GM21619 (cell line): ENCODE measurements at regions not wholly inside any gene's neighbourhood (a gene's known extent, or its start where the extent isn't known, plus 50 kb on each side); places are given as distances from the start of the nearest gene placed in this dataset.

Experiments
- ATAC-seq: cut with Tn5 transposase; IDR thresholded peaks from one replicate; pipeline ENCODE4 v1.9.1; 2021; ENCODE audit not compliant: unreplicated experiment

DNA sequence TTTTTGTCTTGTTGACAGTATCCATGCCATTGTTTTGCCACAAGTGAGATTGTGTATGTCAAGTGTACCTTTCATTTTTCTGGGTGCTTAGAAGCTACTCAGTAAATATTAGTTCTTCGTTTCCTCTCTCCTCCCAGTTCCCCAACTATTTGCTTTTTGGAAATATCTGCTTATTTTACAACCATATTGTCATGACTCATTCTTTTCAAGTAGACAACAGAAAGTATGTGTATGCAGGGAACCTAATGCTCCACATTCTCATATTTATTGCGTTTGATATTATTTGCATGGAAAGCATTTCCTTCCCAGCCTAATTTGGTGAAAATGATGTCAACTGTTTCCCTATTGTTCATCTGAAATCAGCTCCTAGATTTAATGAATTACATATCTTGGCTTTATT, 483.7 kb upstream of the RIOK2 start:
- no peak for ATAC-seq

DNA sequence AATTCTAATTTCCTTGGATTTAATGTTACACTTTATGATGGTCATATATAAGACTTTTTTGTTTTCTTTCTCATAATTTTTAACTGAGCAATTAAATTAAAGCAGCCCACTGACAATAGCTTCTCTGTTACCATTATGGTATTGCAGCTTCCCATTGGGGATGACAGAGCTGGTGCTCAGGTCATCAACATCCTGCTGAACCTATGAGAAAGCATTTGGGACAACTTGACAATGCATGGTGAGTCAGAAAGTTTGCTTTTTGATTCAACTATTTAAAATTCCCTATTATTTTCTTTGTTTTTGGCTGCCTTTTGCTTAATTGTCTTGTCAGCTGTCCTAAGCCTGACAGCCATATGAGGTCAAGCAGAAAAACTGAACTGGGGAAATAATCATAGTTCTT, 487.4 kb upstream of the RIOK2 start:
- ATAC-seq, result no peak

DNA sequence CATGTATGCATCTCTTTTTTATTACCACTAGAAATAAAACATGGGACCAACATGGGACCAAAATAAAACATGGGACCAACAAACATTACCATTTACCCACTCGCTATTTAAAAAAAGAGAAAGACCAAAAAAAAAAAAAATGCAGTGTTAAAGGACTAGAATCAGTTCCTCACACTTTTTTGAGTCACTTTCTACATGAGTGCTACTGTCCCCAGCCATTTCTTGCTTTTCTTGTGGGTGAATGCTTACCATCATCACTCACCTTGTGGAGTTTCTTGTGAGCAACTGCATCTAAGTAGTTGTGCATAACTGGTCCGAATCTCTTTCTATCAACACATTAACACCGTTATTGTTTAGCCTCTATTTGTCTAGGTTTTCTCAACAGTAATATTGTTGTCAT, 493.6 kb upstream of the RIOK2 start:
- no peak for ATAC-seq

DNA sequence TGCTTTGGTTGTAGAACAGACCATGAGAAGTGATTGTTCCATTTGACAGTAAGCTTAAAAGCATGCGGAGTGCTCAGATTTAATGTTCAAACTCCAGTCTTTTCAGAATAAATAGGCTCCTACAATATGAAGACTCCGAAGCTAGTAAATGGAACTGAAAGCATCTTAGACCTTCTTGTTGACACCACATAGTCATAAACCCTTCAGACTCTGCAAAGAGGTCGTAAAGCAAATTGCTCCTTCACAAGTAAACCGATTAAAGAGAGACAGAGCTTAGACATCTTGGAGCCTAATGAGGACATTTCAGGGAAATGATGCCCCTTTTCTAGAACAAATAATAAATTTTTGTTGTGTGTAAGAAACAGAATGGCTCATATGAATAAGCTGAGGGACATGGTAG, 511.0 kb upstream of the RIOK2 start:
- no peak for ATAC-seq

DNA sequence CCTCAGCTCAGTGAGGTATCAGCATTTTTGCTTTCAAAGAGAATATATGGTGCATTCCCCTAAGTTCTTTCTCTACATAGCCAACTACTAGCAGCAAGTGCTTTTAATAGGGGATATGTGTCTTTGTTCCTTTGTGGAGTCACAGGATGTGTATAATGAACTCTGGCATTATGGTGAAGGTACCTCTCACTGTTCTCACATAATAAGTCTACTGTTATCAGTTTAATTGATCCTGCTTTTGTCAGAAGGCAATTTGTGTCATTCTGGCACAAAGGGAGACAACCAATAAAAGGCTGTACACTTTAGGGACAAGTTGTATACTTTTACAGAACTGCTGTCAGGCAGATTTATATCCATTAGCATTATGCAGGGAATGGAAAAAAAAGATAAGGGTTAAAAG, 531.4 kb upstream of the RIOK2 start:
- no peak for ATAC-seq

DNA sequence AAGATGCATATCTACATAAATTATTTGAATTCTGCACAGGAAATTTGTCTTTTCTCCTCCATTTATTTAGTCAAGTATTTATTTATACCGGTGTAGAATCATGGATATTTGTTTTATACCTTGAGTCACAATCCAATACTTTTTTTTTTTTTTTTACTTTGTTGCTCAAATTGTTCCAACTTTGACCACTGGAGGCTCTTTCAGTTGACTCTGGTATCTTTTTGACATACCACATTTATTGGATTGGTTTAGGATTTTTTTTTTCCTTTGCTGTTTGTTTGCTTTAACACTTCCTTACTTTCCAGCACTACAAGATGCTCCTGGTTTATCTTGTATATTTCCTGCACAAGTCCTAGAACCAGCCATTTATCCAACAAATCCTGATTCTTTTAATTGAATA, 543.1 kb upstream of the RIOK2 start:
- no peak for ATAC-seq

DNA sequence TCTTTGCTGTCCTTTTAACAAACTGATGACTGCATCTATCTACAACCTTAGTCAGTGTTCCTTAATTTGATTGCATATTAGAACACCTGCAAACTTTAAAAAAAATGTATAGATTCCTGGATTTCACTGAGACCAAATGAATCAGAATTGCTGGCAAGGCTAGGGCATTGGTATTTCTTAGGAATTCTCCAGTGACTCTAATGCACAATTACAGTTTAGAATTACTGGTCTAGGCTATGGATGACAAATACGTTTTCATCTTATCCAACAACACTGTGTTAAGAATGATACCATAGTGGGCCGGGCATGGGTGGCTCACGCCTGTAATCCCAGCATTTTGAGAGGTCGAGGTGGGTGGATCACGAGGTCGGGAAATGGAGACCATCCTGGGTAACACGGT, 545.9 kb upstream of the RIOK2 start:
- ATAC-seq, result no peak

DNA sequence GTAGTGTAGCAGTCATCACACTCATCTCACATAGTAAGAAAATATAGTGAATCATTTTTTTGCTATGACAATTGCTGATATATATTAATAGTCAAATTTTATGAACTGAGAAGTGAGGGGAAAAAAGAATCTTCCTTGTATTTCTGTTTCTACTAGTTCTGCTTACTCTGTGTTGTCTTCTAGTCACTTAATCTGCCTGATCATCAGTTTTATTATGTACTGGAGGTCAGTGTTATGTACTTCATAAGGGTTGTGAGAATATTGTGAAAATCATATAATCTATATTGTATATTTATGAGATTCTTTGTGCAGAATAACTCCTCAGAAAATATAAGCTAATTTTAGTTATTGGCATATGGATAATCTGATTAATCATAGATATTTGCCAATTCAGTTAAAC, 546.9 kb upstream of the RIOK2 start:
- ATAC-seq, result no peak

DNA sequence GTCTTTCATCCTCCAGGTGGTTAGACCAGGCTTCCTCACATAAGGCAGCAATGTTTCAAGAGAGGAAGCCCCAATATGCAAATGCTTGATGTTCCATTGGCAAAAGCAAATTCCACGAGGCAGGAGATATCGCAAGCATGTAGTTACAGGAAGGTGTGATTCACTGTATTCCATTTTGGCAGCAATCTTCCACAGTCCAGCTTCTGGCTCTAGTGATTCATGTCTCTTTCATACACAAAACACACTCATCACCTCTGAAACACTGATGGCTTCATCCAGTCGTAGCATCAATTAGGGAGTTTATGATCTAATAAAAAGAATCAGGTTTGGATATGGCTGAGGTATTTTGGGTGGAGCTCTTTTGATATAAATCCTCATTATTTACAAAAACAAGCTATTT, 552.2 kb upstream of the RIOK2 start:
- no peak for ATAC-seq

DNA sequence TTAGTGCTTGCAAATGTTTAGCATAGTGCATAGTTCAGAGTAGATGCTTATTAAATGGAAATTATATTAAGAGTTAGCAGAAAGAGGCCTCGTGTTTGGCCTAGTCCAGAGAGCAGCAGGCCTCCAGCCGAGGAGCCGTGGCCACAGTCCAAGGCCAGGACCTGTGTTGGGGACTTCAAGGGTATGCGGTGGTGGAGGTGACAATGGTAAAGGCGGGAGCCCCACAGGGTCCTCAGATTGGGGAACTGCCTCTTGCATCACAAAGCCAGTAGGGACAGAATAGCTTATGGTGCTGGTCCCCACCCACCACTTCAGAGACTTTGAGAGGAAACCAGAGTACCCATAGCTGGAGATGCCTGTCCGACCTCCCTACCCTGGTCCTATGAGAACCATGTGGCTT, 554.6 kb upstream of the RIOK2 start:
- ATAC-seq, result no peak

DNA sequence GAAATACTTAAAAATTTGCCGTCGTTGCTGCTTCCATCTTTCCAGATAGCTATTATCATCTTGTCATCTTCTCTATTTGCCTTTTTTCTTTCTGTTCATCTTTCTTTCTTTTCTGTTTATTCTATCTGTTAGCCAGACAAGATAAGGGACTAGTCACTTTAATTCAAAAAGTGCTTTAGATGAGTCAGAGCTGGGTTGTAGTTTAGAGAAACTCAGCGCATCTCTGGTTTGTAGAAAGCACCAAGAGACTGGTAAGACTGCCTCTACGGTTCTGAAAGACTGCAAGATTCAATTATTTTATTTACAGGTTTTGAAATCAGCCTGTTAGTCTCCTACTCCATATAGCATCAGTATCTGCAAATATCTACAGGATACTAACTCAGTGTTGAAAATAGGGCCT, 562.8 kb upstream of the RIOK2 start:
- ATAC-seq, result no peak

DNA sequence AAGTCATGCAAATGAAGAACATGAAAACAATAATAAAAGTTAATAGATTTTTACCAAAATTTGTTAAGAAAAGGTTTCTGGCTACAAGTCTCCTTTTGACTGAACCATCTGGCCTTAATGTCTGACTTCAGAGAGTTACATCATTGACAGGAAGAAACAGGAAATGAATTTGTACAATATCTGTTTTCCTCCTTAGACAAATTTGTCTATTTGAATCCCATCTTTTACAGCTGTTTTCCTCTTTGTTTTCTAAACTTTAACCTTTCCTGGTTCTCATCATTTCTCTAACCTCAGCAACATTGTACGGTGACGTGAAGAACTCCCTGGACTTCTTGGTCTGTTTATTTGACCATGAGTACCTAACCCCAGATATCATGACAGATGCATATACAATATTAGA, 567.5 kb upstream of the RIOK2 start:
- ATAC-seq, result no peak

DNA sequence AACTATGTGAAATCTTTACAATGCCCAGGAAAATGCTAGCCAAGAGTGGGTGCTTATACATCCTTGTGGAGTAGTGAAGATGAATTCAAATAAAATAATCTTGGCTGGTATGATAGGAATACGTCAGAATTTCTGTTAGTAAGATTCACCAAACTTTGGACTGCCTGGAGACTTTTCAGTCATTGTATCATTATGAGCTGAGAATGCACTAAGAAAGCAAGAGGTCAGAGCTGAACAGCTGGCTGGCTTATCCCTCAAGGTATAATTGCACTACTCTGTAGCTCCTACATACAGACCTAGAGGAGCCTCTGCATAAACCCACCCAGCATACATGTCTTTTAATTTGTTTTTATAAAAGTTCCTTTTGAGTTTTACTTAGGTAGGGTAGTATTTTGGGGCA, 568.5 kb upstream of the RIOK2 start:
- ATAC-seq, result no peak

DNA sequence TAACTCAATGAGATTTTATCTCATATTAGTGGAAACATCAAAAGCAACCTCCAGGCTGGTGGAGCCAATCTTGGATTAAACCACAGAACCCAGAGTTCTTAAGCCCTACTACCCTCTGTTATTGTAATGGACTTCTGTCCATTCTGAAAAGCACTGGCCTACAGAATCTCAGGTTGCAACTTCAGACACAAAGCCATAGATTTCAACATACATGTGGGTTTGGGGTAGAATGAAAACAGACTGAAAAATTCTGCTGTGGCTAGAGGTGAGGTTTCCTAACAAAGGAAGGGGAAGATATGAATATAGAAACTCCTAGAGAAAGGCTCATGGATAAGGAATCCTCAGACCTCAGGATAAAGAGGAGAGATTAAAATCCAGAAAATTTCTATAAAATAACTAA, 569.8 kb upstream of the RIOK2 start:
- no peak for ATAC-seq

DNA sequence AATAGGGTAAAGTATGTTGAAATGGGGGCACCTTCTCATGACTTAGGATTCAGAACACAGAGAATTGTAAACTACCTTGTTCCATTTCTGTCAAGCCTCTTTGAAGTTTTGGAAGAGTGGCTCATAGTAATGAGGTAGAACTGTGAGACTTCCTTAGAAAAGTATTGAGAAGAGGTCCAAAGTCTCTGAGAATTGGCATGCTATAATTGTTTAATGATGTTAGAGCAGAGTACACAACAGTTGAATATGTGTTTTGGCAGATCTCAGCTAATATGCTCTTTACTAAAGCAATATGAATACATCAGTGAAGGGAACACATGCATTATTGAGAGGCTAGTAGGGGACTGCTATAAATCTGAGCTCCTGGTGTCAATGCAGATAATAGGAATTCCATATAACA, 579.4 kb upstream of the RIOK2 start:
- no peak for ATAC-seq

DNA sequence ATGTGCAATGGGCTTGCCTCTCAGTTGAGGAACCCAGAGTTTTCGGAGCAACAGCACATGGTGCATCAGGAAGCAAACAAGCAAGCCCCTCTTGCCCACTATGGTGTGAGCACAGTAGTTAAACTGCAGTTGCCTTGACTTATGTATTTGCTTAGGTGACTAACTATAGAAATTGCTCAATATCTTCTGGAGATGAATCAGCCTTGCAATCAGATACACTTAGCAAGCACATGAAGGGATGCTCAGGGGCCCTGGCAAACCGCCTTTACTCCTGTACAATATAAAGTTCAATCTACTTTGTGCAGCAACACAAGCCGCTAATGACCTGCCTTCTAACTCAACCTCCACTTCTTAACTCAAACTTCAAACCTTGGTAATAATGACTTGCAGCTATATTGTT, 581.7 kb upstream of the RIOK2 start:
- ATAC-seq, result no peak

DNA sequence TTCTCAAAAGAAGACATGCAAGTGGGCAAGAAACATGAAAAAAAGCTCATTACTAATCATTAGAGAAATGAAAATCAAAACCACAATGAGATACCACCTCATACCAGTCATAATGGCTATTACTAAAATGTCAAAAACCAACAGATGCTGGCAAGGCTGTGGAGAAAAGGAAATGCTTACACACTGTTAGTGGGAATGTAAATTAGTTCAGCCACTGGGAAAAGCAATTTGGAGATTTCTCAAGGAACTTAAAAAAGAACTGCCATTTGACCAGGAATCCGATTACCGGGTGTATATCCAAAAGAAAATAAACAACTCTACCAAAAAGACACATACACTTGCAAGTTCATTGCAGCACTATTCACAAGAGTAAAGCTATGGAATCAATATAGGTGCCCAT, 595.4 kb upstream of the RIOK2 start:
- ATAC-seq, result no peak

DNA sequence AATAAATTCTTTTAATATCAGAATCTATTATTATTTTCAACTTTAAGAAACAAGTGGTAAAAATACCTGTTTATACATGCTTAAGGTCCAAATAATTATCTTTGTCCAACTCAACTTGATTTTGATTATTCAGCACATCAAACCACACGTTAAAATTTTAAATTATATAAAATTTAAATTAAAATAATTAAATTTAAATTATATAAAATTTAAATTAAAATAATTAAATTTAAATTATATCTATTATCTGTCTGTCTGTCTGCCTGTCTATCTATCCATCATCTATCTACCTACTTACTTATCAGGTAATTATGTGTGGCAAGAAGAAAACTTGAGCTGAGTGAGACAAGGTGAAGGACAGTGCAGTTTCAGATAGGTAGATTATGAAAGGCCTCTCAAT, 605.3 kb upstream of the RIOK2 start:
- ATAC-seq, result no peak

DNA sequence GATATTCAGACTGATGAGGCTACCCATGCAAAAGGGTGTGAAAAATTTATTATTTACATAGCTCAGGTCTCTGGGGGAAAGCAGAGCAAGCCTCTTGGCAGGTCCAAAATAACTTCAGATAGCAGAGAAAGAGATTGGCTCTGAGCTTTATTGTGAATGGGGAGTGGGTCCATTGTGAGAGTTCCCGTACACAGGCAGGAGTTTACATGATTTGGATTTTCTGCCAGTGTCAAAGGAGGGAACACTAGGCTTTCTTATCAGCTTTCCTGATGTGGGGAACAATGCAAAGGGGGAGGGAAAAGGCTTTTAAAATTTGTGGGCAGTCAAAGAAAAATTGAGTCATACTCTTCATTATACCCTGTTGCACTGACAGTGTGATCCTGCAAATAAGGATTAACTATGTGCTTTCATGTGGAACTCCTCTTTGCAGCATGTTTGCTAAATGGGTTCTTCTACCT, 615.0 kb upstream of the RIOK2 start:
- no peak for ATAC-seq

DNA sequence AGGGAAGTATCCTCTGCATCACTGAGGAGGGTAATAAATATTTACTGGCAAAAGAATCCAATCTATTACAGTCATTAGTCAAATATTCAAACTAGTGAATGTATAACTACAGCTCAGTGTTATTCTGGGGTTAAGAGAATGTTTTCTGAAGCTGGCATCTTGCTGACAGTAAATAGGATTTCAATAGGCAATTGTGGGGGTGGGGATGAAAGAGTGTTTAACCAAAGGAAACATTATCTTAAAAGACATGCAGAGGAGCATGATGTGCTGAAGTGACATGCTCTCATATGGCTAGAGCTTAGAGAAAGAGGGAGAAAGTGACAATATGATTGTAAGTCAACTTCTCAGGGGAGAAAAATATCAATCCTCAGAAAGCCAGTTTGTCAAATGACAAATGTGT, 618.4 kb upstream of the RIOK2 start:
- ATAC-seq, result no peak

DNA sequence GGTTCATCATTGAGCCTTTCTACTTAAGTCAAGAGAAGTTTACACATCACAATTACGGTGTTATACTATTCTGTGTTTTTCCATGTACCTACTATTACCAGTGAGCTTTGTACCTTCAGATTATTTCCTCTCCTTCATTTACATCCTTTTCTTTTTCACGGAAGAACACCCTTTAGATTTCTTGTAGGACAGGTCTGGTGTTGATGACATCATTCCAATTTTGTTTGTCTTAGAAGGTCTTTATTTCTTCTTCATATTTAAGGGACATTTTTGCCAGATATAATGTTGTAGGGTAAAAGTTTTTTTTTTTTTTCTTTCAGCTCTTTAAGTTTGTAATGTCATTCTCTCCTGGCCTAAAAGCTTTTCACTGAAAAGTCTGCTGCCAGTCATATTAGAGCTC, 637.1 kb upstream of the RIOK2 start:
- ATAC-seq, result no peak

DNA sequence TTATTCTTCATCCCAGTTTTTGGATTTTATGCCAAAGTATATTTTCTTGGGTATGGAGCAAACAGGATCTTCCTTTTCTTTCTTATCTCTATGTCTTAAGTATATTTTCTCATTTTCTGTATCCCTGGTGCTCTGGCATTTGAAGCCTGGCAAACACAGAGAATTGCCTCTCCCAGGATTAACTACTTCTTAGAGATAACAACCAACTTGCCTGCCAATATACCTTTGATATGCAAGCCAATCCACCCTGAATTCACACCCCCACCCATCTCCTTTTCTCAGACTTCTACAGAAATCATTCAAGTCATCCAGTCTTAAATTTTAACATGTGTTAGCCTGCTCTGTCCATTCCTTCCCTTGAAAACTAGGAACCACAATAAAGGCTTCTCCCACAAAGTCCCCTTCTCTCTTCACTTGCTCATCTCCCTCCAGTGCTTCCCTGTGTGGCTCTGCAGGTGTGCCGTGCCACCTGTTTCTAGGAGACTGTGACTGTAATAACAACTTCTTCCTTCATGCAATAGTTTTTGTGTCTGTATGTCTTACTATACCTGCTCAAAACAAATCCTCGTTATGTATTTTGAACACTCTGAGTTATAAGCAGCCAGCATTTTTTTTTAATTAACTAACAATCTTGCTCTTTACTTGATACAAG, 649.7 kb upstream of the RIOK2 start:
- no peak for ATAC-seq

DNA sequence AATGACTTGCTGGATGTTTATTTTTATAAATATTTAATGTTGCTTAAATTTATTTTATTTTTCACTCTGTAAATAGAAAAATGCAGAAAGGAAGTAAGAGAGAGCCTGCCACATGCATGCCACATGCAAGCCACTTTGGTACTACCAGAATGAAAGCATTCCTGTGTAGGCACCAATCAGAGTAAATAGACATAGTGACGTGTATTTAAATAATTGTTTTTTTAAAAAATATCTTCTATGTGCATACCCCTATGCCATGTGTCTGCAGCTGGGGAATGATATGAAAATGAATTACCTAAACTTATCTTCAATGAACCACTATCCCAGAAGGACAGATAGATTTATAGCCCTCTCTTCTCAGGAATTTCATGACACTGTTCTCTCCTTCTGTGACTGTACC, 651.5 kb upstream of the RIOK2 start:
- no peak for ATAC-seq

DNA sequence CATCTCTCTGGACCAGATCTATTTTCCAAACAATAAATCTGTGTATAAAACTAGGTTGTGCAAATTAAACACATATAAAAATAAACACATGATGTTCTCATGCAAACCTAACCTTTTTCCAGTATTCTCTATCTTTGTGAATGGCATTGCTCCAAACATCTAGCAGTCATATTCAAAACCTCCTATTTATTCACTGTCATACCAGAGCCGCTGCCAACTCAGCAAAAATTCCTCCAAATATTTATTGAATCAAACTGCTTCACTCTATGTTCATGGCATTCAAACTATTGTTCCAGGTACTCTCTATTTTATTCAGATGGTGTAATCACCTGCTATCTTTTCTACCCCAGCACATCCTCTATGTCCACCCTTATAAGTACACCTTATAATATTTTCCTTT, 652.1 kb upstream of the RIOK2 start:
- no peak for ATAC-seq
